OCI-LY7 (cell line): ENCODE measurements at regions not wholly inside any gene's neighbourhood (a gene's known extent, or its start where the extent isn't known, plus 50 kb on each side); places are given as distances from the start of the nearest gene placed in this dataset.

Experiments used
- BruUV-seq: library from RNA; stranded (reverse); fragments of 400-500 nt; replicated peaks from 2 replicates; lab custom pipeline; 2021; lab: Mats Ljungman, UMichigan
- CTCF ChIA-PET: fragments of 300-600 bp; sonication (Branson Sonifier 250); formaldehyde crosslinking; loops from one replicate; lab custom pipeline; 2022; ENCODE audit warnings: antibody characterized with exemption; ENCODE audit not compliant: unreplicated experiment; lab: Charles Lee
- POLR2A ChIA-PET: fragments of 300-600 bp; sonication (Branson Sonifier 250); formaldehyde crosslinking; loops from one replicate; lab custom pipeline; 2022; ENCODE audit warnings: antibody characterized with exemption; lab: Charles Lee
- DNase-seq: peaks from one replicate; pipeline ENCODE4 v3.0.0-alpha.2; 2015; ENCODE audit warnings: low spot score
- H2AFZ ChIP-seq: fragments of 200-600 bp; sonication (generic), shearing (Covaris generic); 2 replicates; pipeline ENCODE4 v1.6.1; 2014; ENCODE audit warnings: mild to moderate bottlenecking, antibody characterized with exemption, low read length, moderate library complexity
- H3K27ac ChIP-seq: fragments of 200-600 bp; sonication (generic); 2 replicates; pipeline ENCODE4 v1.5.1; 2014; ENCODE audit warnings: mixed run types, low read depth, mild to moderate bottlenecking, moderate library complexity, low read length, inconsistent platforms; ENCODE audit not compliant: poor library complexity, severe bottlenecking
- H3K36me3 ChIP-seq: fragments of 200-600 bp; sonication (generic); 2 replicates; pipeline ENCODE4 v1.6.1; 2014; ENCODE audit warnings: mild to moderate bottlenecking, antibody characterized with exemption, low read length, moderate library complexity, mixed read lengths; ENCODE audit not compliant: insufficient read depth
- H3K4me1 ChIP-seq: fragments of 200-600 bp; sonication (generic); 2 replicates; pipeline ENCODE4 v1.5.1; 2014; ENCODE audit warnings: mild to moderate bottlenecking, low read length; ENCODE audit not compliant: insufficient read depth, poor library complexity, severe bottlenecking
- H3K4me2 ChIP-seq: fragments of 200-600 bp; sonication (generic); 2 replicates; pipeline ENCODE4 v1.6.1; 2014; ENCODE audit warnings: mild to moderate bottlenecking, low read length
- H3K4me3 ChIP-seq: fragments of 200-600 bp; sonication (generic); 2 replicates; pipeline ENCODE4 v1.5.1; 2014; ENCODE audit warnings: mild to moderate bottlenecking, low read depth, low read length; ENCODE audit not compliant: poor library complexity, severe bottlenecking
- H3K79me2 ChIP-seq: fragments of 200-600 bp; sonication (generic); 2 replicates; pipeline ENCODE4 v1.6.1; 2016; ENCODE audit warnings: low read depth, mild to moderate bottlenecking, low read length, moderate library complexity, mixed read lengths; ENCODE audit not compliant: insufficient read depth
- H3K9me2 ChIP-seq: fragments of 200-600 bp; sonication (generic); 2 replicates; pipeline ENCODE4 v1.6.1; 2016; ENCODE audit warnings: mild to moderate bottlenecking, low read length, mixed read lengths; ENCODE audit not compliant: insufficient read depth
- H3K9me3 ChIP-seq: fragments of 200-600 bp; sonication (generic); 2 replicates; pipeline ENCODE4 v1.6.1; 2014; ENCODE audit warnings: mild to moderate bottlenecking, mixed run types, low read length, mixed read lengths
- H4K20me1 ChIP-seq: fragments of 200-600 bp; sonication (generic); 2 replicates; pipeline ENCODE4 v1.6.1; 2014; ENCODE audit warnings: mild to moderate bottlenecking, antibody characterized with exemption, low read length, moderate library complexity, mixed read lengths; ENCODE audit not compliant: insufficient read depth
- CTCF ChIP-seq: fragments of 200-600 bp; sonication (generic); conservative IDR thresholded peaks from 2 replicates; pipeline ENCODE4 v1.5.1; 2014; ENCODE audit warnings: mild to moderate bottlenecking, antibody characterized with exemption, low read length, moderate library complexity, mixed read lengths
- EZH2phosphoT487 ChIP-seq: fragments of 200-600 bp; sonication (generic); IDR thresholded peaks from 2 replicates; pipeline ENCODE4 v1.6.1; 2018; ENCODE audit warnings: low read depth, borderline replicate concordance, mild to moderate bottlenecking, mixed run types, antibody characterized with exemption, low read length, moderate library complexity, mixed read lengths
- intact Hi-C: fragments of 100-400 bp; cut with micrococcal nuclease; formaldehyde crosslinking; loops from one replicate; pipeline ENCODE4 v1.10.0; 2022; ENCODE audit not compliant: unreplicated experiment

GRCh38 chr2:239793836-239794235 lies 231.3 kb downstream of the NDUFA10 start:
- no TSS peak for BruUV-seq
- H3K4me3 ChIP-seq = no peak overlapping the region

GRCh38 chr2:239793086-239793485 lies 232.1 kb downstream of the NDUFA10 start:
- H3K4me3 ChIP-seq = no peak overlapping the region
- H3K4me1 ChIP-seq = no peaks in the 10 kb centered on the region
- intact Hi-C loops = no loop called here
- DNase-seq = no peak
- H3K4me2 ChIP-seq = no peak overlapping the region
- no peaks in the 10 kb centered on the region for H3K79me2 ChIP-seq
- no peaks in the 10 kb centered on the region for H3K36me3 ChIP-seq
- H3K27ac ChIP-seq = no peak overlapping the region
- CTCF ChIA-PET = no interaction called here
- no peaks in the 10 kb centered on the region for H3K9me2 ChIP-seq
- TF ChIP-seq EZH2phosphoT487 = no peak
- no peak for TF ChIP-seq CTCF
- POLR2A ChIA-PET = no interaction called here
- no peak overlapping the region for H2AFZ ChIP-seq
- BruUV-seq = no TSS peak
- no peaks in the 10 kb centered on the region for H3K9me3 ChIP-seq
- no peaks in the 10 kb centered on the region for H4K20me1 ChIP-seq

More at GRCh38 chr2:239793836-239794235, 231.3 kb downstream of the NDUFA10 start:
- intact Hi-C loops = no loop called here
- H3K4me2 ChIP-seq = no peak overlapping the region
- no peaks in the 10 kb centered on the region for H3K36me3 ChIP-seq
- H4K20me1 ChIP-seq = no peaks in the 10 kb centered on the region
- ChIA-PET POLR2A (no interaction called here), CTCF (no interaction called here)
- TF ChIP-seq CTCF = no peak
- no peak for TF ChIP-seq EZH2phosphoT487
- no peaks in the 10 kb centered on the region for H3K9me2 ChIP-seq
- H3K4me1 ChIP-seq = no peaks in the 10 kb centered on the region
- no peak for DNase-seq
- H2AFZ ChIP-seq = no peak overlapping the region
- H3K79me2 ChIP-seq = no peaks in the 10 kb centered on the region
- H3K9me3 ChIP-seq = no peaks in the 10 kb centered on the region
- H3K27ac ChIP-seq = no peak overlapping the region

- CTCF ChIA-PET = no interaction called here
Measured at GRCh38 chr2:239792405-239793084, 232.6 kb downstream of the NDUFA10 start.

More at GRCh38 chr2:239792405-239793084, 232.6 kb downstream of the NDUFA10 start:
- no TSS peak for BruUV-seq
- Histone ChIP-seq H3K4me1 (no peaks in the 10 kb centered on the region), H3K79me2 (no peaks in the 10 kb centered on the region), H4K20me1 (no peaks in the 10 kb centered on the region), H3K4me2 (no peak overlapping the region), H3K27ac (no peak overlapping the region), H3K9me2 (no peaks in the 10 kb centered on the region), H2AFZ (no peak overlapping the region), H3K9me3 (no peaks in the 10 kb centered on the region), H3K36me3 (no peaks in the 10 kb centered on the region), H3K4me3 (no peak overlapping the region)
- no peak for DNase-seq
- intact Hi-C loops = no loop called here
- POLR2A ChIA-PET = no interaction called here
- TF ChIP-seq CTCF = no peak
- no peak for TF ChIP-seq EZH2phosphoT487
